A673 (cell line): ENCODE measurements at regions not wholly inside any gene's neighbourhood (a gene's known extent, or its start where the extent isn't known, plus 50 kb on each side); places are given as distances from the start of the nearest gene placed in this dataset.
"Not testable (repeated sequence)": the region's sequence is repeated elsewhere in the genome, so short reads cannot be mapped to it uniquely, and the experiment has no call there.

ENCODE experiments used
- BruUV-seq: library from RNA; stranded (reverse); fragments of 400-500 nt; replicated peaks from 2 replicates; lab custom pipeline; 2021; lab: Mats Ljungman, UMichigan
- CTCF ChIA-PET: fragments of 300-600 bp; sonication (Branson Sonifier 250); formaldehyde crosslinking; loops from one replicate; lab custom pipeline; 2022; ENCODE audit warnings: antibody characterized with exemption; lab: Charles Lee
- POLR2A ChIA-PET: fragments of 300-600 bp; sonication (Branson Sonifier 250); formaldehyde crosslinking; loops from one replicate; lab custom pipeline; 2022; ENCODE audit warnings: antibody characterized with exemption; ENCODE audit not compliant: low non-redundant PET; lab: Charles Lee
- DNase-seq: peaks from one replicate; pipeline ENCODE4 v3.0.0-alpha.2; 2015; ENCODE audit warnings: low spot score
- H3K27ac ChIP-seq: fragments of 200-600 bp; sonication (generic); 2 replicates; pipeline ENCODE4 v1.5.1; 2016; ENCODE audit warnings: mixed run types, low read depth, mild to moderate bottlenecking, mixed read lengths, antibody characterized with exemption, low read length; ENCODE audit not compliant: poor library complexity, severe bottlenecking
- H3K27me3 ChIP-seq: fragments of 200-600 bp; sonication (generic); replicated peaks from 2 replicates; pipeline ENCODE4 v1.6.1; 2017; ENCODE audit warnings: mixed run types, low read depth, mild to moderate bottlenecking, mixed read lengths, antibody characterized with exemption, low read length; ENCODE audit not compliant: insufficient read depth, poor library complexity
- H3K36me3 ChIP-seq: fragments of 200-600 bp; sonication (generic); 2 replicates; pipeline ENCODE4 v1.6.1; 2016; ENCODE audit warnings: mixed run types, mild to moderate bottlenecking, mixed read lengths, antibody characterized with exemption, low read length; ENCODE audit not compliant: insufficient read depth, poor library complexity, severe bottlenecking
- H3K4me1 ChIP-seq: fragments of 200-600 bp; sonication (generic); 2 replicates; pipeline ENCODE4 v1.6.1; 2017; ENCODE audit warnings: mixed run types, mild to moderate bottlenecking, mixed read lengths, antibody characterized with exemption, low read length; ENCODE audit not compliant: insufficient read depth, poor library complexity, severe bottlenecking
- H3K4me3 ChIP-seq: fragments of 200-600 bp; sonication (generic); 2 replicates; pipeline ENCODE4 v1.5.1; 2016; ENCODE audit warnings: low read depth, mixed run types, mild to moderate bottlenecking, mixed read lengths, low read length; ENCODE audit not compliant: poor library complexity, severe bottlenecking
- H3K9me3 ChIP-seq: fragments of 200-600 bp; sonication (generic); 2 replicates; pipeline ENCODE4 v1.6.1; 2016; ENCODE audit warnings: mixed run types, low read depth, mild to moderate bottlenecking, mixed read lengths, antibody characterized with exemption, low read length; ENCODE audit not compliant: poor library complexity, severe bottlenecking
- CTCF ChIP-seq: fragments of 300-800, 200-600 bp; sonication (generic); conservative IDR thresholded peaks from 2 replicates; pipeline ENCODE4 v1.5.1; 2017; ENCODE audit warnings: low read depth, mild to moderate bottlenecking, antibody characterized with exemption, low read length, moderate library complexity, mixed read lengths
- EZH2 ChIP-seq: fragments of 200-600 bp; sonication (generic); IDR thresholded peaks from 2 replicates; pipeline ENCODE4 v1.6.1; 2017; ENCODE audit warnings: borderline replicate concordance, low read depth, mild to moderate bottlenecking, mixed read lengths, antibody characterized with exemption, low read length; ENCODE audit not compliant: poor library complexity, severe bottlenecking
- intact Hi-C: fragments of 100-400 bp; cut with micrococcal nuclease; formaldehyde crosslinking; loops from one replicate; pipeline ENCODE4 v1.10.0; 2022; ENCODE audit not compliant: unreplicated experiment

DNA sequence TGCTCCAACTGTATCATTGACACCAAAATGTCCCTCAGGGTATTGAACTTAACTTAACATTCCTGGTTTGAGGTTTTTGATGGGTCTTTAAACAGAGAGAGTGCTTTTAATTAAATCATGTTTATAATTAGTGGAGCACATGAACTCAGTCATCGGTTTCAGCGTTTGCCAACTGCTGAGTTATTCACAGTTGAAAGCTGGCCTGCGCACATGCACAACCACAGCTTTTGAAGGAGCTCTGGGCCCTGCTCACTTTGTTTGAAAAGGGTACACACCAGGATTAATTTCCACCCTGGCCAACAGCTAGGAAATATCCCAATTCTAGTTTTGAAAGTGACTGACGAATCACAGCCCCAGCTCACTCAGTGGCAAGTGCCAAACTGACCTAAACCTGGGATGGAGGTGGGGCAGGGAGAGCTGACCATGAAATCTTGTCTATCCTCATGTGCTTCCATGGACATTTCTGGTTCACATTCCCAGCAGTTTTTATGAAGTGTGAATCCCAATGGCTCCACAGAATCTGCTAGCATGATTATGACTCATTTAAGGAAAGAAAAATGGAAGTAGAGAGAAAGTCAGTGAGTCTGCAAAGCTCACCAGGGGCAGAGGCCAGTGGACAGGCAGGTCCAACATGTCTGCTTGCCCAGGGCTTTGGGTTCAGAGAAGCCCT lies 247.8 kb downstream of the FNDC1 start:
- no TSS peak for BruUV-seq
- Histone ChIP-seq H3K9me3 (no peaks in the 10 kb centered on the region), H3K27me3 (no peaks in the 10 kb centered on the region), H3K4me3 (no peak overlapping the region), H3K27ac (no peak overlapping the region), H3K36me3 (no peaks in the 10 kb centered on the region), H3K4me1 (no peaks in the 10 kb centered on the region)
- POLR2A ChIA-PET = no interaction called here
- CTCF ChIA-PET = no interaction called here
- intact Hi-C loops = no loop called here
- DNase-seq = no peak
- TF ChIP-seq CTCF (no peak), EZH2 (no peak)

- Histone ChIP-seq H3K27me3 (no peaks in the 10 kb centered on the region), H3K4me1 (no peaks in the 10 kb centered on the region), H3K9me3 (no peaks in the 10 kb centered on the region), H3K36me3 (no peaks in the 10 kb centered on the region), H3K4me3 (no peak overlapping the region), H3K27ac (no peak overlapping the region)
- BruUV-seq = no TSS peak
- no peak for DNase-seq
- intact Hi-C loops = no loop called here
- TF ChIP-seq CTCF (no peak), EZH2 (no peak)
- ChIA-PET POLR2A (no interaction called here), CTCF (interaction anchor here (0.6 kb wide), 1 partner anchor 204 kb away, joined by 3 read pairs; no protein-coding TSS in a partner anchor)
Observed at GRCh38 chr6:159415540-159415939, 246.3 kb downstream of the FNDC1 start.

GRCh38 chr6:159414711-159415110 lies 245.5 kb downstream of the FNDC1 start:
- no peak for TF ChIP-seq CTCF
- no peak for TF ChIP-seq EZH2
- Histone ChIP-seq H3K9me3 (no peaks in the 10 kb centered on the region), H3K4me3 (no peak overlapping the region), H3K27ac (no peak overlapping the region), H3K27me3 (no peaks in the 10 kb centered on the region), H3K4me1 (no peaks in the 10 kb centered on the region), H3K36me3 (no peaks in the 10 kb centered on the region)
- CTCF ChIA-PET = no interaction called here
- POLR2A ChIA-PET = no interaction called here
- BruUV-seq = no TSS peak
- no peak for DNase-seq
- intact Hi-C loops = no loop called here

- DNase-seq, CTCF ChIA-PET, BruUV-seq, H3K4me1 ChIP-seq, H3K36me3 ChIP-seq, POLR2A ChIA-PET, H3K27me3 ChIP-seq, H3K27ac ChIP-seq, intact Hi-C loops, H3K4me3 ChIP-seq, H3K9me3 ChIP-seq: not testable (repeated sequence)
Observed at GRCh38 chr6:159407211-159407780, 238.1 kb downstream of the FNDC1 start.
